ENCODE measurements at regions not wholly inside any gene's neighbourhood (a gene's known extent, or its start where the extent isn't known, plus 50 kb on each side); places are given as distances from the start of the nearest gene placed in this dataset.

DNA sequence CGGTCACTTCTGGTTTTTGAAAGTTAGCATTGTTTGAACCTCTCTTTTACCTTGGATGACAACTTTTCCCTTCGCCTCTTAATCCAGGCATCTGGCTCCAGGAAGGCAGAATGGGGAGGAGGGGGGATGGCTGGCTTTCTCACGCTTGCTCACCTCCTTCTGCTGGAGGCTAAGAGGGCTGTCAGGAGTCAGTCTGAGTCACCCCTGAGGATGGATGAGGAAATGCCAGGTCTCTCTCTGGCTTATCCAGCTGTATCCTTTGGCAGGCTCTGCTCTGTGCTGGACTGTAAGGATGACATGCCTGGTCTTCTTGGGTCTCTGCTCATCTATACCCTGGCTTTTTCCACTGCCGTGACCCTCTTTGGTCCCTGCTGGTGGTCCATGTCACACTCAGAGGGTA is 142.9 kb upstream of the GYPC start:
- TF ChIP-seq POLR2AphosphoS5 (IDR thresholded peaks at IDR 0.05; ENCODE audit: low read depth, low read length) (no peak), POLR2A (IDR thresholded peaks at IDR 0.05; ENCODE audit: low read depth, low read length) (no peak), POU2F2 (IDR thresholded peaks at IDR 0.05; ENCODE audit: low read depth, low read length) (no peak), TAF1 (IDR thresholded peaks at IDR 0.05; ENCODE audit: low read depth, low read length) (no peak)
